Middle frontal gyrus (tissue), 1 donor: ENCODE measurements at regions not wholly inside any gene's neighbourhood (a gene's known extent, or its start where the extent isn't known, plus 50 kb on each side); places are given as distances from the start of the nearest gene placed in this dataset.
"Not testable (repeated sequence)": the region's sequence is repeated elsewhere in the genome, so short reads cannot be mapped to it uniquely, and the experiment has no call there.

Experiments used
- DNase-seq: peaks from one replicate; pipeline ENCODE4 v3.0.0-alpha.2; 2015; ENCODE audit warnings: low spot score; ENCODE audit errors: extremely low spot score

- no peak for DNase-seq
Observed at GRCh38 chr12:68984796-68985573, 52.0 kb upstream of the CPM start.

DNA sequence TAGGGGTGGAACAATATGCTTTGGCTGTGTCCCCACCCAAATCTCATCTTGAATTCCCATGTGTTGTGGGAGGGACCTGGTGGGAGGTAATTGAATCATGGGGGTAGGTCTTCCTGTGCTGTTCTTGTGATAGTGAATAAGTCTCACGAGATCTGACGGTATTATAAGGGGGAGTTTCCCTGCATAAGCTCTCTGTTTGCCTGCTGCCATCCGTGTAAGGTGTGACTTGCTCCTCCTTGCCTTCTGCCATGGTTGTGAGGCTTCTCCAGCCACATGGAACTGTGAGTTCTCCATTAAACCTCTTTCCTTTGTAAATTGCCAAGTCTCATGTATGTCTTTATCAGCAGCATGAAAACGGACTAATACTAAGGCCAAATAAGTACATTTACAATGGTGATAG, 64.6 kb upstream of the CPM start:
- DNase-seq: not testable (repeated sequence)

- DNase-seq: no peak
Observed at GRCh38 chr12:68998041-68998440, 65.1 kb upstream of the CPM start.

DNA sequence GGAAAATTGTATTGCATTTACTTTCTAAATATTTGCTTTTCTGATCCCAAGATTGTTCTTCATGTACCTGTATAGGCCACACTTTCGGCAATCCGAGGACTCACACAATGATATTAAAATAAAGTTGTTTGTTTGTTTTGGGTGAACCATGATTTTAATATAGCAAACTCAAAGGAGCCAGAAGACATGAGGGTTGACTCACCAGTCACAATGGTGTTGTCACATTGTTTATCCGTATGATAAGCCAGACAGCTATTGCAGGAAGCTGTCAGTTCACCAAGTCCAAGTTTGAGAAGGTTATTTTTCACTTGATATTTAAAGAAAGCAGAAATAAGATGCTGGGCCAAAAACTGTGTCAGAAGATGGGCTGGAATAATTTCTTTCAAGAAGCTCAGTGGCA, 67.1 kb upstream of the CPM start:
- no peak for DNase-seq

GRCh38 chr12:69000540-69001243, 67.7 kb upstream of the CPM start:
- DNase-seq: no peak

GRCh38 chr12:69001251-69001650, 68.3 kb upstream of the CPM start:
- DNase-seq: no peak

DNA sequence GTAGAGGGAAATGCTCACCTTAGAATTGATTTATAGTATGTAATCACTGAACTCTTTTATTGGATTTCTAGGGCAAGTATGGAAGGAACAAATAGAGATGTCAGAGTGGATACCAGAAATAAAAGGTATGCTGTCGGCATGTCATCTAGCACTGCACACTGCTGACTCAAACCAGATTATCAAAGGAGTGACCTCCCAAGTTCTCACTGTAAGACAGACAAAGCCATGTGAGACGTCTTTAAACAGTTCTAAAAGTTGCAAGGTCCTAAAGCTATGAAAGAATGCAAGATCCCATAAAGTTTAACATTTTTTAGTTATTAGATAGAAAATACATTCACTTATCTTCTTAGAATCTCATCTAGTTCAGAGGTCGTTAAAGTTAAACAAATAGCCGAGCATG, 70.0 kb upstream of the CPM start:
- no peak for DNase-seq

DNA sequence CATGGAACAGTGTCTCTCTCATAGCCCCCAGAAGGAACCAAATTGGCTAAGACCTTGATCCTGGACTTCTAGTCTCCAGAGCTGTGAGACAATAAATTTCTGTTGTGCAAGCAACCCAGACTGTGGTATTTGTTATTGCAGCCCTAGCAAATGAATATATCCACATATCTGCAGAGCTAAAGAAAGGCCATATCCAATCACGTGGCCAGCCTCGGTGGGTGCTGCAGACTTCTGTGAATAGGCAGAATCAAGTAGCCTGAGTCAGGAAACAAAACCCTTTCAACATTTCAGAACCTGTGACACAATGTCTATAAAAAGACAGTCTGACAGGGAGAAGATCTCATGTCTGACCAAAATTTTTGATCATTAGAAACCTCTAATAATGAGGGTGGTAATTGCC, 71.0 kb upstream of the CPM start:
- no peak for DNase-seq

- no peak for DNase-seq
Observed at GRCh38 chr12:69007101-69007854, 74.3 kb upstream of the CPM start.

DNA sequence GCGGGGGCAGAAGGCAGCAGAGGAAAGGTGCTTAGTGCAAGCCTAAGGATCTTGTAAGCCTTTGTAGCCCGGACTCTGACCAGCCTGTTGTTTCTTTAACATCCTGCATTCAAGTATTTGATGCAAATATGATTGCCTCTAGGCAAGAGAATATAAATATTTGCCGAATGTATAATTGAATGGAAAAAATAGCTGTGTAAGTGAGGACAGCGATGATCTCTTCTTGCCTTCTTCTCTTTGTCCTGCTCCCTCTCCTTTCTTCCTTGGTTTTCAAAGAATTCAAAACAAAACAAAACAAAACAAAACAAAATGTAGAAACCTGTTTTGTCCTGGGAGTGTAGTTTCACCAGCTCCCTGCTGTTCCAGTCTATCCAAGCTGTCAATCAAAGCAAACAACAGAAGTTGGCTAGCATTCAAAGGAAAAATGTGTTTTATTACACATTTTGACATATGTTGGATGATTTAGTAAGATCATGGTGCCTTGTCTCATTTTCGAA, 74.9 kb upstream of the CPM start:
- DNase-seq: no peak

DNA sequence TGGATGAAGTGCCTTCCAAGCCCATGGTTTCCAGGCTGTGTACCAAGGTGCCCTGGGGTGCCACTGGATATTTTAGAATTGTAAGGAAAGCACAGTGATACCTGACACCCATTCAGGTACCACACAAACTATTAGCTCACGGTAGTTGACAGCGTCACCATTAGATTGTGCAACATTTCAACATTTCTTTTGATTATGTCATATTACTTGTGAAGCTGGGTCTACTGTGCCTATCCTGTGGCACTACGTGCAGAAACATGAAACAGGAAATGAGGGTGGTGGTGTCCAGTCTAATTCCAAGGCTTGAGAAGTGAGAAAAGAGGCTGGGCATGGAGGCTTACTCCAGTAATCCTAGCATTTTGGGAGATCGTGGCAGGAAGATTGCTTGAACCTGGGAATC, 75.5 kb upstream of the CPM start:
- DNase-seq: no peak

GRCh38 chr12:69014047-69014446, 81.1 kb upstream of the CPM start:
- DNase-seq: no peak

- DNase-seq: no peak
Observed at GRCh38 chr12:69015017-69015416, 82.0 kb upstream of the CPM start.

DNA sequence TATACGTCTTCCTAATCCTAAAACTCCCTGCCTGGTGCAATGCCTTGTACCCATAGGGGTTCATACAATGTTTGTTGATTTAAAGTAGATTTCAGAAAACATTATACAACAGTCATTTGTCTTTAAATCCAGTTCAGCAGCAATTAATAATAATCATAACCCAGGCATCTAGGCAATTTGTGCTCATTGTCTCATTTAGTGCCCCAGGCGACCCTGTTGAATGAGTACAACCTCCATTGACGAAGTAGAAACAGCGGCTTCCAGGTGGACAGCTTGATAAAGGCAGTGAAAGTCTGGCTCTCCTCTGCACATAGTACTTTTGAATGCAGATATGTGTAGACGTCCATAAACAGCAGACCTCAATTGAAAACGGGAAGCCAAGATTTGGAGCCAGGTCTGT, 82.9 kb upstream of the CPM start:
- no peak for DNase-seq

DNA sequence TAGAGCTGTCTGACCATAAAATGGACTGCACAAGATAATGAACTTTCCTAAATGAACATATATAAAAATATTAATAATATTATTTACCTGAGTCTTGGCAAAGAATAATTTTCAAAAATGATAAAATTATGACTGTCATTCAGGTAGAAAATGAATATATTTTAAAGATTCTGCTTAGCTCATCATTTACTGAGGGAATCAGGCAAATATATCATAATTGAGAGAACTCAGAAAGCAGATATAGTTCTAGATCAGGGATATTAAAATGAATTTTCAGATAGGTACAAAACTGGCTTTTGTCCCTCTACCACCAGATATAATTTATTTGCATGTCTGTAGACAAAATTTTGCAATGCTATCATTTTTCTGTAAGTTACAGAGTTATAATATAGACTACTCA, 86.1 kb upstream of the CPM start:
- no peak for DNase-seq

- DNase-seq: no peak
Observed at GRCh38 chr12:69019910-69020309, 86.9 kb upstream of the CPM start.

DNA sequence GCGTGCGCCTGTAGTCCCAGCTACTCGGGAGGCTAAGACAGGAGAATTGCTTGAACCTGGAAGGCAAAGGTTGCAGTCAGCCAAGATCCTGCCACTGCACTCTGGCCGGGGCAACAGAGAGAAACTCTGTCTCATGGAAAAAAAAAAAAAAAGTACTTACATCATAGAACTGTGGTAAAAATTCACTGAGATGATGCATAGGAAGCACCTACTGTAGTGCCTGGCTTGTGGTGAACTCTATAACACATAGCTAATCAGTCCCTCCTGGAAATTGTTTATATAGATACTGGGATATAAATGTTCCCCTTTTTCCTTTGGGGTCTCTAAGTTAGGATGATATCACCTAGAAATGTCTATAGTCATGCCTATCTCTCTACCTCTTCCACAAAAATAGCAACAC, 89.7 kb upstream of the CPM start:
- no peak for DNase-seq

- DNase-seq: no peak
Observed at GRCh38 chr12:69023840-69024239, 90.9 kb upstream of the CPM start.

DNA sequence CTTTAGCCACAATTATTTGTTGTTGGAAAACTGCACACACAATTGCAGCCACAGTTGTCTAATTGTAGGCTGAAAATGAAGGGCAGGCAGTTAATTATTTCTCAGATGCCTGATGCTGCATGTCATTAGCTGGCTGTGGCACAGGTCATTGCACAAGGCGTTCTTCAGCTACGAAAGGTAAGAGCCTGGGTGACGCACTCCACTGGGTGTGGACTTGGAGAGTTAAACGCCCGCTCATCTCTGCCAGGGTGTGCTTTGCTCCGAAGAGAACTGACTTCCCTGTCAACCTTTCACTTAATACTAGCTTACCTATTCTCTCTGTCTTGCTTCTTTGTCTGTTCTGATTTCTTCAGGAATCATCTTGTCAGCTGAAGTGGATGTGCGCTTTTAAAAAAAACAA, 91.4 kb upstream of the CPM start:
- no peak for DNase-seq

DNA sequence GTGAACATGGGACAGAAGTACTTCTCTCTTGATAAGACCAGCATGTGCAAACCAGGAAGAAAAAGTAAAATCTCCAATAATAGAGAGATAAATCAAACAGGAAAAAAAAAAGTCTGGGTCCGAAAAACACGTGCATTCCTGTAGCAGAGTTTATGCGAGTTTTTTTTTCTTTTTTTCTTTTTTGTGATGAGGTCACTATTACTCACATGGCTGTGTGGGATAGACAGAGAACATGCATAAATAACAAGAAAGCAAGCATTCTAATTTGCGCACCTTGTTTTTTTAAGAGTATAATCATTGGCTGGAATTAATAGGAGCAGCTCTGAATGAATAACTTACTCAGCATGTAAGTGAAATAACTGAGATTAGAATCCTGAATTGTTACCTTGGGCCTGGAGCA, 91.9 kb upstream of the CPM start:
- no peak for DNase-seq

- no peak for DNase-seq
Observed at GRCh38 chr12:69026336-69026735, 93.4 kb upstream of the CPM start.

DNA sequence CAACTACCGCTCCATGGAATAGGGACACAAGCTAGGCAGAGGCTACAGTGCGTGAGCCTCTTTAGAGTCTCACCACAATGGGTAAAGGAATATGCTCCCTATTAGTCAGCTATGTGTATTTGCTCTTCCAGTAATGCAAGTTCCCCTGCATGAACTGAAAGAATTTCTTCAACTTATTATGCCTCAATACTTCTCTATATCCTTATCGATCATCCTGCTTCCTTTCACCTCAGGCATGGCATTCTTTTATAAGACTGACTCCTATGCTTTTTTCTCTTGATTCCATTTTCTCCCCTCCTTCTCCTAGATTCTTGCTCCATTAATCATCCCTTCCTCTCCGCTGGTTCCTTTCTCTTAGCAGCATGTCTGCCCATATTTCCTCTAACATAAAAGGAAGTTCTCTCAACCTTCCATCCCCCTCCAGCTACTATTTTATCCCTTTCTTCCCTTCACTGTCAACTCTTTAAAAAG, 94.5 kb upstream of the CPM start:
- DNase-seq: no peak
